ENCODE measurements at regions not wholly inside any gene's neighbourhood (a gene's known extent, or its start where the extent isn't known, plus 50 kb on each side); places are given as distances from the start of the nearest gene placed in this dataset.

- ATAC-seq (no peak), DNase-seq (no peak)
- Mint-ChIP-seq H3K27ac (no peak overlapping the region), H3K27me3 (no peaks in the 10 kb centered on the region), H3K4me3 (no peak overlapping the region), H3K9me3 (peaks cover 2% of the 10 kb centered on the region), H3K4me1 (ENCODE audit: low read depth) (no peaks in the 10 kb centered on the region), H3K36me3 (ENCODE audit: low read depth) (no peaks in the 10 kb centered on the region)
- intact Hi-C loops (cut with micrococcal nuclease) = no loop called here
- ChIA-PET POLR2A (no interaction called here), CTCF (no interaction called here)
- TF ChIP-seq, protein P1, sequence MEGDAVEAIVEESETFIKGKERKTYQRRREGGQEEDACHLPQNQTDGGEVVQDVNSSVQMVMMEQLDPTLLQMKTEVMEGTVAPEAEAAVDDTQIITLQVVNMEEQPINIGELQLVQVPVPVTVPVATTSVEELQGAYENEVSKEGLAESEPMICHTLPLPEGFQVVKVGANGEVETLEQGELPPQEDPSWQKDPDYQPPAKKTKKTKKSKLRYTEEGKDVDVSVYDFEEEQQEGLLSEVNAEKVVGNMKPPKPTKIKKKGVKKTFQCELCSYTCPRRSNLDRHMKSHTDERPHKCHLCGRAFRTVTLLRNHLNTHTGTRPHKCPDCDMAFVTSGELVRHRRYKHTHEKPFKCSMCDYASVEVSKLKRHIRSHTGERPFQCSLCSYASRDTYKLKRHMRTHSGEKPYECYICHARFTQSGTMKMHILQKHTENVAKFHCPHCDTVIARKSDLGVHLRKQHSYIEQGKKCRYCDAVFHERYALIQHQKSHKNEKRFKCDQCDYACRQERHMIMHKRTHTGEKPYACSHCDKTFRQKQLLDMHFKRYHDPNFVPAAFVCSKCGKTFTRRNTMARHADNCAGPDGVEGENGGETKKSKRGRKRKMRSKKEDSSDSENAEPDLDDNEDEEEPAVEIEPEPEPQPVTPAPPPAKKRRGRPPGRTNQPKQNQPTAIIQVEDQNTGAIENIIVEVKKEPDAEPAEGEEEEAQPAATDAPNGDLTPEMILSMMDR (IDR thresholded peaks at IDR 0.05) = no peak
These were observed 424.8 kb upstream of the FZD8 start for GRCh38 chr10:36066850-36067249.

DNA sequence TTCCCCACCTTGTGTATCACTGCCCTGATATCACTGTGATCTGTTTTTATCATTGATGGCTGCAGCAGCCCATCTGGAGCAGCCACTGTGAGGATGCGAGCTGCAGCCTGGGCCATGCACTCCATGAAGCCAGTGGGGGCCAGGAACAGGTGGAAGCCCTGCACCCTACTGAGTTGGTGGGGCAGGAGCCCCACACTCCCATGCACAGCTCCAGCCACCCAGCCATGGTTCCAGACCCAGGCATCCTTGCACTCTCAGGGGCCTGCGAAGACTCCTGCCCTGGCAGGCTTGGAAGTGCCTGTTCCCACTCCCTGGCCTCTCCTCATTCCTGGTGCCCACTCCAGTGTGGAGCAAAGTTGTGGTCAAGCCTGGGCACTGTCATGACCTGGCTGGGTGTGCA is 424.0 kb upstream of the FZD8 start:
- CTCF ChIA-PET = no interaction called here
- DNase-seq = no peak
- intact Hi-C loops (cut with micrococcal nuclease) = no loop called here
- H3K36me3 Mint-ChIP-seq (ENCODE audit: low read depth) = no peaks in the 10 kb centered on the region
- no peaks in the 10 kb centered on the region for H3K4me1 Mint-ChIP-seq (ENCODE audit: low read depth)
- POLR2A ChIA-PET = no interaction called here
- ATAC-seq = no peak
- H3K27ac Mint-ChIP-seq = no peak overlapping the region
- no peak overlapping the region for H3K4me3 Mint-ChIP-seq
- H3K9me3 Mint-ChIP-seq = peaks cover 2% of the 10 kb centered on the region
- TF ChIP-seq, protein P1 (IDR thresholded peaks at IDR 0.05) = no peak
- H3K27me3 Mint-ChIP-seq = no peaks in the 10 kb centered on the region

DNA sequence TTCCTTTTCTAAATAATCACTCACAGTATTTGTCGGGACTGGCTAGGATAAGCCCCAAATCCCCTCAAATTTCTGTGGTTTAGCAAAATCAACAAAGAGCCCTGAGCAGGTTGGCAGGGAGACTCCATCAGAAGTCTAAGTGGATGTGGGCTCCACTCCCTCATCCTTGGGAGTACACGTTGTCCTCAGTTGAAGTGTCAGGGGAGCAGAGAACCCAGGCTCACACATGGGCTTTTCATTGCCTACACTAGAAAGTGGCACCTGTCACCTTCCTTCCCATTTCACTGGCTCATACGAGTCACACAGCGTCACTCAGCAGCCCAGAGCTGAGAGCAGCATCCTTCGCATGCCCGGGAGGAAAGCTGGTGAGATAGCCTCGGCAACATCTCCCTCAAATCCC is 421.3 kb upstream of the FZD8 start:
- Mint-ChIP-seq H3K27me3 (no peaks in the 10 kb centered on the region), H3K27ac (no peak overlapping the region), H3K4me1 (ENCODE audit: low read depth) (no peaks in the 10 kb centered on the region), H3K4me3 (no peak overlapping the region), H3K36me3 (ENCODE audit: low read depth) (no peaks in the 10 kb centered on the region), H3K9me3 (peaks cover 8% of the 10 kb centered on the region)
- ChIA-PET CTCF (no interaction called here), POLR2A (no interaction called here)
- ATAC-seq (no peak), DNase-seq (no peak)
- intact Hi-C loops (cut with micrococcal nuclease) = no loop called here
- TF ChIP-seq, protein P1 (IDR thresholded peaks at IDR 0.05) = no peak

- no peaks in the 10 kb centered on the region for H3K27me3 Mint-ChIP-seq
- no peak overlapping the region for H3K27ac Mint-ChIP-seq
- peaks cover 11% of the 10 kb centered on the region for H3K9me3 Mint-ChIP-seq
- H3K4me1 Mint-ChIP-seq (ENCODE audit: low read depth) = no peaks in the 10 kb centered on the region
- H3K4me3 Mint-ChIP-seq = no peak overlapping the region
- ATAC-seq (no peak), DNase-seq (no peak)
- intact Hi-C loops (cut with micrococcal nuclease) = no loop called here
- POLR2A ChIA-PET = no interaction called here
- H3K36me3 Mint-ChIP-seq (ENCODE audit: low read depth) = no peaks in the 10 kb centered on the region
- TF ChIP-seq, protein P1 (IDR thresholded peaks at IDR 0.05) = no peak
- CTCF ChIA-PET = no interaction called here
These were observed 415.6 kb upstream of the FZD8 start for GRCh38 chr10:36057731-36058130.

DNA sequence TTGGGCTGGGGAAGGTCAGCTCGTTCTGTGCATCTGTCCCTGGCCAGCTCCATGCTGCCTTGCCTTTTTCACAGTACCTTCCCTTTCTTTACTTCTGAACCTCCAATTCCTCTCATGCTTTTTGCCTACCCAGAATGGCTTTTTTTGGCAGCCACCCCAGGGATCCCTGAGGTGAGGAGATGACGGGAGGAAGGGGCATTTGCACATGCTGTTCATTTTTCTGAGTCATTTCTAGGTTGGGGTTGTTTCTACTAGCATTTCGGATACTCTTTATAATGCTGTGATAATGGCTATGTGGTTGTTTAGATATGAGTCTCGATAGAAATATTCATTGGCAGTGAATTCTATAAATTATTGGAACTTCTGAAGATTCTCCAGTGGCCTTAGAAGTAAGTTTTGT is 415.1 kb upstream of the FZD8 start:
- POLR2A ChIA-PET = no interaction called here
- TF ChIP-seq, protein P1 (IDR thresholded peaks at IDR 0.05) = no peak
- peaks cover 11% of the 10 kb centered on the region for H3K9me3 Mint-ChIP-seq
- no peak overlapping the region for H3K27ac Mint-ChIP-seq
- no peak overlapping the region for H3K4me3 Mint-ChIP-seq
- ATAC-seq = no peak
- intact Hi-C loops (cut with micrococcal nuclease) = no loop called here
- H3K27me3 Mint-ChIP-seq = no peaks in the 10 kb centered on the region
- CTCF ChIA-PET = no interaction called here
- H3K4me1 Mint-ChIP-seq (ENCODE audit: low read depth) = no peaks in the 10 kb centered on the region
- H3K36me3 Mint-ChIP-seq (ENCODE audit: low read depth) = no peaks in the 10 kb centered on the region
- no peak for DNase-seq
